K562 (cell line): ENCODE measurements at regions not wholly inside any gene's neighbourhood (a gene's known extent, or its start where the extent isn't known, plus 50 kb on each side); places are given as distances from the start of the nearest gene placed in this dataset.

ENCODE experiments used
- ATAC-seq: fragments of 200-7000 bp; cut with Tn5 transposase; 3 replicates; pipeline ENCODE4 v1.9.1; 2020; ENCODE audit warnings: moderate library complexity
- BruUV-seq: library from RNA; stranded (reverse); fragments of 400-500 nt; replicated peaks from 2 replicates; lab custom pipeline; 2021; lab: Mats Ljungman, UMichigan
- CTCF ChIA-PET: fragments of 300-600 bp; formaldehyde crosslinking; extraction: SDS; loops from one replicate; lab custom pipeline; 2021; ENCODE audit warnings: low intra/inter-chr PET ratio; lab: Yijun Ruan, JAX
- POLR2A ChIA-PET: fragments of 300-600, 350-650 bp; sonication (Branson Sonifier 250); formaldehyde crosslinking; extraction: SDS; loops from one replicate; lab custom pipeline; 2021; ENCODE audit warnings: antibody characterized with exemption, inconsistent platforms; lab: Yijun Ruan, JAX
- DNase-seq, 4 experiments: peaks; one replicate each; pipeline versions ENCODE4 v3.0.0 to v3.0.0-alpha.2; 2011 to 2018; ENCODE audit warnings: low spot score in 3 of 4, mixed read lengths in 3 of 4; ENCODE audit errors: extremely low read depth in 1 of 4
- FAIRE-seq: peaks from 2 replicates; lab custom pipeline; 2011; peaks lifted over from hg19 to GRCh38; lab: Jason Lieb, UNC
- H2AFZ ChIP-seq: 2 replicates; pipeline ENCODE4 v1.6.0; 2011; ENCODE audit warnings: low read depth, low read length, control low read depth, inconsistent platforms
- H3K27ac ChIP-seq: fragments of 200-600 bp; 3 replicates; pipeline ENCODE4 v1.8.0; 2011; ENCODE audit warnings: low read depth, mild to moderate bottlenecking, control low read depth, inconsistent platforms, low read length, moderate library complexity, mixed read lengths; ENCODE audit errors: extremely low read depth
- H3K27me3 ChIP-seq, 2 experiments: fragments of 300-600 bp in 1 of 2; 2 replicates in 1 of 2; 3 replicates in 1 of 2; pipeline versions ENCODE4 v1.6.0 to v1.8.0; 2011; ENCODE audit warnings: inconsistent platforms in 2 of 2, low read length in 2 of 2, mild to moderate bottlenecking in 1 of 2, mixed read lengths in 1 of 2, moderate library complexity in 1 of 2; ENCODE audit not compliant: control insufficient read depth in 2 of 2, insufficient read depth in 2 of 2
- H3K36me3 ChIP-seq: fragments of 300-600 bp; 3 replicates; pipeline ENCODE4 v1.8.0; 2011; ENCODE audit warnings: mild to moderate bottlenecking, low read length, inconsistent platforms; ENCODE audit not compliant: control insufficient read depth, insufficient read depth
- H3K4me1 ChIP-seq, 2 experiments: fragments of 200-600 bp in 1 of 2; replicated peaks in 1 of 2; 2 replicates in 1 of 2; 3 replicates in 1 of 2; pipeline versions ENCODE4 v1.5.1 to v1.8.0; 2011; ENCODE audit warnings: inconsistent platforms in 2 of 2, low read length in 2 of 2, mild to moderate bottlenecking in 1 of 2, mixed read lengths in 1 of 2, moderate library complexity in 1 of 2; ENCODE audit not compliant: control insufficient read depth in 2 of 2, insufficient read depth in 2 of 2
- H3K4me2 ChIP-seq: 2 replicates; pipeline ENCODE4 v1.6.1; 2011; ENCODE audit warnings: low read length, control low read depth, inconsistent platforms, mixed read lengths; ENCODE audit not compliant: insufficient read depth
- H3K4me3 ChIP-seq: fragments of 200-600 bp; sonication (generic), shearing (Covaris generic); 2 replicates; pipeline ENCODE4 v1.5.1; 2016; ENCODE audit warnings: control low read depth, inconsistent platforms
- H3K79me2 ChIP-seq: fragments of 200-600 bp; 3 replicates; pipeline ENCODE4 v1.8.0; 2011; ENCODE audit warnings: low read length, inconsistent platforms; ENCODE audit not compliant: control insufficient read depth, insufficient read depth
- H3K9ac ChIP-seq, 2 experiments: 2 replicates each; pipeline versions ENCODE4 v1.6.0 to v1.6.1; 2011; ENCODE audit warnings: low read depth in 2 of 2, low read length in 2 of 2, control low read depth in 1 of 2, inconsistent platforms in 1 of 2, mild to moderate bottlenecking in 1 of 2, mixed read lengths in 1 of 2; ENCODE audit not compliant: insufficient read depth in 1 of 2
- H3K9me1 ChIP-seq: one replicate; pipeline ENCODE4 v1.6.0; 2011; ENCODE audit warnings: inconsistent platforms, mild to moderate bottlenecking, low read length, moderate library complexity; ENCODE audit not compliant: control insufficient read depth, insufficient read depth
- H3K9me3 ChIP-seq: replicated peaks from 2 replicates; pipeline ENCODE4 v1.5.1; 2011; ENCODE audit warnings: low read depth, low read length, inconsistent platforms; ENCODE audit not compliant: control insufficient read depth, insufficient read depth
- H4K20me1 ChIP-seq: replicated peaks from 2 replicates; pipeline ENCODE4 v1.6.1; 2011; ENCODE audit warnings: low read length, inconsistent platforms, mixed read lengths; ENCODE audit not compliant: control insufficient read depth, insufficient read depth
- CHAMP1 ChIP-seq: fragments of 450-650 bp; IDR thresholded peaks from 2 replicates; pipeline ENCODE4 v1.6.1; 2016; ENCODE audit warnings: mild to moderate bottlenecking
- LARP7 ChIP-seq: fragments of 450-650 bp; IDR thresholded peaks from 2 replicates; pipeline ENCODE4 v1.6.1; 2016
- NFIC ChIP-seq: fragments of 450-650 bp; IDR thresholded peaks from 2 replicates; pipeline ENCODE4 v1.6.1; 2017; ENCODE audit warnings: mild to moderate bottlenecking, inconsistent platforms
- ZNF3 ChIP-seq: fragments of 250-450 bp; sonication (Bioruptor Pico); IDR thresholded peaks from 2 replicates; pipeline ENCODE4 v1.5.0; 2021; ENCODE audit warnings: mild to moderate bottlenecking, moderate library complexity
- ZNF395 ChIP-seq: fragments of 200-800 bp; sonication (Bioruptor generic); IDR thresholded peaks from 2 replicates; pipeline ENCODE4 v1.6.1; 2017; ENCODE audit warnings: missing genetic modification characterization, missing compliant biosample characterization
- ZNF41 ChIP-seq: fragments of 250-450 bp; sonication (Bioruptor Pico); conservative IDR thresholded peaks from 2 replicates; pipeline ENCODE4 v1.4.0; 2020; ENCODE audit warnings: mild to moderate bottlenecking
- WGBS: fragments of 100-300 bp; shearing (Covaris generic); methylation state at CpG from one replicate; pipeline ENCODE4 v1.1.6; 2016; ENCODE audit warnings: low coverage, mixed read lengths; ENCODE audit not compliant: insufficient coverage; ENCODE audit errors: missing lambda C conversion rate; 5-methylcytosine and 5-hydroxymethylcytosine counted together
- in situ Hi-C: fragments of 300-500 bp; cut with MboI; formaldehyde crosslinking; loops from 4 replicates; pipeline ENCODE4 v1.15.0; 2018; ENCODE audit warnings: inconsistent platforms, mixed read lengths
- intact Hi-C: fragments of 100-400 bp; cut with micrococcal nuclease; formaldehyde crosslinking; loops from 2 replicates; pipeline ENCODE4 v1.14.2; 2022
- TF ChIP-seq, protein P1 (sequence below): fragments of 250-450 bp; sonication (Bioruptor Pico); IDR thresholded peaks from 2 replicates; pipeline ENCODE4 v1.5.1; 2021; ENCODE audit warnings: mild to moderate bottlenecking
- TF ChIP-seq, protein P2 (sequence below): conservative IDR thresholded peaks from 2 replicates; pipeline ENCODE4 v1.6.1; 2011; ENCODE audit warnings: low read depth, mild to moderate bottlenecking, low read length; ENCODE audit not compliant: control insufficient read depth

- WGBS, result 0% methylated on average over 1 of the region's 1 CpG
- Histone ChIP-seq H3K4me2 (no peak overlapping the region), H3K9ac (no peak overlapping the region), H3K27me3 (no peaks in the 10 kb centered on the region), H2AFZ (no peak overlapping the region), H3K9me3 (no peaks in the 10 kb centered on the region), H3K9me1 (no peaks in the 10 kb centered on the region), H3K27ac (no peak overlapping the region), H4K20me1 (no peaks in the 10 kb centered on the region), H3K4me3 (no peak overlapping the region), H3K4me1 (no peaks in the 10 kb centered on the region), H3K79me2 (no peaks in the 10 kb centered on the region), H3K36me3 (no peaks in the 10 kb centered on the region)
- no peak for FAIRE-seq
- no peak for ATAC-seq
- no peak for DNase-seq
- in situ Hi-C loops, result no loop called here
- no TSS peak for BruUV-seq
- TF ChIP-seq, protein P1, sequence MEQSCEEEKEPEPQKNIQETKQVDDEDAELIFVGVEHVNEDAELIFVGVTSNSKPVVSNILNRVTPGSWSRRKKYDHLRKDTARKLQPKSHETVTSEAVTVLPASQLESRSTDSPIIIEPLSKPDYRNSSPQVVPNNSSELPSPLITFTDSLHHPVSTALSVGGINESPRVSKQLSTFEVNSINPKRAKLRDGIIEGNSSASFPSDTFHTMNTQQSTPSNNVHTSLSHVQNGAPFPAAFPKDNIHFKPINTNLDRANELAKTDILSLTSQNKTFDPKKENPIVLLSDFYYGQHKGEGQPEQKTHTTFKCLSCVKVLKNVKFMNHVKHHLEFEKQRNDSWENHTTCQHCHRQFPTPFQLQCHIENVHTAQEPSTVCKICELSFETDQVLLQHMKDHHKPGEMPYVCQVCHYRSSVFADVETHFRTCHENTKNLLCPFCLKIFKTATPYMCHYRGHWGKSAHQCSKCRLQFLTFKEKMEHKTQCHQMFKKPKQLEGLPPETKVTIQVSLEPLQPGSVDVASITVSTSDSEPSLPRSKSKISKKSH (CRISPR knock-in tag), result no peak
- TF ChIP-seq ZNF3 (CRISPR knock-in tag) (no peak), LARP7 (no peak), ZNF395 (CRISPR knock-in tag) (no peak), ZNF41 (CRISPR knock-in tag) (no peak), CHAMP1 (no peak), NFIC (no peak)
- TF ChIP-seq, protein P2, sequence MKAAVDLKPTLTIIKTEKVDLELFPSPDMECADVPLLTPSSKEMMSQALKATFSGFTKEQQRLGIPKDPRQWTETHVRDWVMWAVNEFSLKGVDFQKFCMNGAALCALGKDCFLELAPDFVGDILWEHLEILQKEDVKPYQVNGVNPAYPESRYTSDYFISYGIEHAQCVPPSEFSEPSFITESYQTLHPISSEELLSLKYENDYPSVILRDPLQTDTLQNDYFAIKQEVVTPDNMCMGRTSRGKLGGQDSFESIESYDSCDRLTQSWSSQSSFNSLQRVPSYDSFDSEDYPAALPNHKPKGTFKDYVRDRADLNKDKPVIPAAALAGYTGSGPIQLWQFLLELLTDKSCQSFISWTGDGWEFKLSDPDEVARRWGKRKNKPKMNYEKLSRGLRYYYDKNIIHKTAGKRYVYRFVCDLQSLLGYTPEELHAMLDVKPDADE, result no peak
- intact Hi-C loops, result no loop called here
- ChIA-PET CTCF (no interaction called here), POLR2A (interaction anchor here (1.0 kb wide), 1 partner anchor 9 kb away, joined by 3 read pairs; no protein-coding TSS in a partner anchor)
These were observed 126.6 kb upstream of the CAMK1G start for GRCh38 chr1:209456878-209457277.
